ENCODE measurements at regions not wholly inside any gene's neighbourhood (a gene's known extent, or its start where the extent isn't known, plus 50 kb on each side); places are given as distances from the start of the nearest gene placed in this dataset.

- TF ChIP-seq TAF1 (IDR thresholded peaks at IDR 0.05; ENCODE audit: low read depth) = no peak
- TF ChIP-seq CEBPB (IDR thresholded peaks at IDR 0.05) = no peak
- no peak for TF ChIP-seq EP300 (IDR thresholded peaks at IDR 0.05; ENCODE audit: borderline replicate concordance)
- no peak for TF ChIP-seq RAD21 (IDR thresholded peaks at IDR 0.05; ENCODE audit: low read depth)
- no peak for TF ChIP-seq USF1 (IDR thresholded peaks at IDR 0.05)
- TF ChIP-seq REST (IDR thresholded peaks at IDR 0.05; ENCODE audit: low read depth) = no peak
- no peak for TF ChIP-seq CREB1 (IDR thresholded peaks at IDR 0.05; ENCODE audit: low read depth)
- no peak for TF ChIP-seq TCF12 (IDR thresholded peaks at IDR 0.05; ENCODE audit: low read depth)
- TF ChIP-seq NFIC (IDR thresholded peaks at IDR 0.05) = no peak
- no peak for TF ChIP-seq EGR1 (IDR thresholded peaks at IDR 0.05)
- TF ChIP-seq TEAD4 (IDR thresholded peaks at IDR 0.05) = no peak
- TF ChIP-seq ZBTB7A (IDR thresholded peaks at IDR 0.05; ENCODE audit: low read depth) = no peak
- no peak for TF ChIP-seq MAX (IDR thresholded peaks at IDR 0.05)
These were observed 166.3 kb upstream of the TSHZ2 start for GRCh38 chr20:52805843-52806242.
